HUDEP-2 (cell line): ENCODE measurements at regions not wholly inside any gene's neighbourhood (a gene's known extent, or its start where the extent isn't known, plus 50 kb on each side); places are given as distances from the start of the nearest gene placed in this dataset.

Experiments used
- DNase-seq, 76 experiments: peaks; one replicate each; lab custom pipeline; 2025; ENCODE audit not compliant: unreplicated experiment in 76 of 76; lab: John Stamatoyannopoulos, UW

DNA sequence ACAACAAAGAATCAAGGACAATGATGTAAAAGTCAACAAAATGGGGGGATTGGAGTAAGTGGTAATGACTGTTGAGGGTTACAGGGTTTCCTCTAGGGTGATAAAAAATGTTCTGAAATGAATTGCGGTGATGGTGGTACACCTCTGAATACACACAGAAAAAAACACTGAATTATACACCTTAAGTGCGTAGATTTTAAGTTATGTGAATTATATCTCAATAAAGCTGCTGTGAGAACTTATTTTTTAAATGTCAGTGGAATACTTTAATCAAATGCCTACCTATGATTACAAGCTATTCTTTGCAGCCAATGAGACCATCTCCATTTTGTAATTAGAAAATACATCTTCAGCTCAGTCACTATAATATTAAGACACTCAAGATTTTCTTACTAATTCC, 53.5 kb downstream of the ZNF608 start:
- DNase-seq = no peak

DNA sequence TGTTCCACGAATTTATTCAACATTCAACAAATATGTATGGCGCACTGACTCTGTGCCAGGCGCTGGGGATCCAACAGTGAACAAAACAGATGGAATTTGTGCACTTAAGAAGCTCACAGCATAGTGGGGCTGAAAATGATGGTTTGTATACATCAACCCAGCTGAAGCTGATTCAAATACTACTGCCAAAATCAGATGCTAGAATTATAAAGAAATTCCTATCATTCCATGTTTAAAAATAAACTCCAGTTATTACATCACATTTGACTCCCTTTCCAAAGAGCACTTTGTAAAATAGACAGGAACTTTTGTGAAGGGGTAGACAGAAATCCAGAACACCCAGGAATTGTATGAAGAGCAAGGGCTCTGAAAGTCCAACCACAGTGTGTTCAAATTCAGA, 54.1 kb downstream of the ZNF608 start:
- no peak for DNase-seq

DNA sequence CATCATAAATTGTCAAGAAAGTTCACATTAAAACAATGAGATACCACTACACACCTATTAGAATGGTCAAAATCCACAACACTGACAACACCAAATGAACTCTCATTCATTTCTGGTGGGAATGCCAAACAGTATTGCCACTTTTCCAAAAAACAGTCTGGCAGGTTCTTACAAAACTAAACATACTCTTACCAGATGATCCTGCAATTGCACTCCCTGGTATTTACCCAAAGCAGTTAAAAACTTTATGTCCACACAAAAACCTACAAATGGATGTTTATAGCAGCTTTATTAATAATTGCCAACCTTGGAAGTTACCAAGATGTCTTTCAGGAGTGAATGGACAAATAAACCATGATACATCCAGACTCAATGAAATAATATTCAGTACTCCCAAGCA, 56.8 kb downstream of the ZNF608 start:
- no peak for DNase-seq

DNA sequence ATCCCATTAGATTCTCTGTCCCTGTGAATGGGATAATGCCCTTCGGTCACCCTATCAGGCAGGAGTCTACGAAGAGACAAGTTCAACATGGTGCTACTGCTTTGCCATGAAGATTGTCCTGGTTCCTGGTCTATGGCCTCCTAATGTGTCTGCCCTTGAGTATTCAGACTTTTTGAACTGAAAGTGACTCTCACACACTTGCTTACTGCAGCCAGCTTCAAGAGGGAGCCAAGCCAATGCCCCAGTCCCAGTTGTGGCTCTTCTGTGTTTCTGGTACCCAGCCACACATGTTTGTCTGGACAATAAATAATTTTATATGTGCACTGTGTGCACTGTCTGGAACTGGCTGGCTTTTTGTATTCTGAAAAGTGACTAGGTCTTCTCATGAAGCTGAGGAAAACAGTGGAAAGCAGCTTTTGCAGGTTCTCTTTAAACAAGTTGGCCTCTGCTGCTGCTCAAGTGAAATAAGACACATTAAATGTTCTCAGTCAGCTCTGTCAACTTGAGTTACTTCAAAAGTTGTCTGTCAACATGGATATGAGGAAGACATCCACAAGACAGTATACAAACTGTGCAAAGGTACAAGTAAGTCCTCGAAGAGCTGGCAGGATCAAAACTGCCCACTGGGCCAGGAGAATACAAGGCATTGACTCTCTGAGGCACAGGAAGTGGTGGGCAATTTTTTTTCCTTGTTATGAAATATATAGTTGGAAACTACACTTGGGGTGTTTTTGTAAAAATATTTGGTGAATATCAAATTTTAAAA, 60.0 kb downstream of the ZNF608 start:
- DNase-seq = no peak

DNA sequence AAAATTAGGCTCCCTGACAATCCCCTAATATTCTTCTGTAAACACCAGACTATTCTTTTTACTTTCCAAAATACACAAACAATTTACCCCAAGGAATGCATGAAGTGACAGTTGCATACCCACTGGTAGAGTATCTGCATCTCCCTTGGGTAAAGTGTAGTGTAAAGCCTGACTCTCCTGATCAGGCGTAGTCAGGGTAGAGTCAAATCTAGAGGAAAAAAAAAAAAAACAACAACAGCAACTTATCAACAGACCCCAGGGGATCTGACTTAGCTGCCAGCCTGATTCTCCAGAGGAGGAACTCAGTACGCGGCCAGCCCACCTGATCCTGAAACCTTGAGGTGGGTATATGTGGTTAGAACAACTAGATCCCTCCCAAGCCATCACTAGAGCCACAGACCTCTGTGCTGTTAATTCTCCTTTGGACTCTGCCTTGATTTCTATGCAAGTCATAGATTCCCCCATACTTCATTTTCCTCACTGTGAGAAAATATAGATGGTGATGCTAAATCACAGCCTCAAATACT, 61.0 kb downstream of the ZNF608 start:
- DNase-seq = no peak

DNA sequence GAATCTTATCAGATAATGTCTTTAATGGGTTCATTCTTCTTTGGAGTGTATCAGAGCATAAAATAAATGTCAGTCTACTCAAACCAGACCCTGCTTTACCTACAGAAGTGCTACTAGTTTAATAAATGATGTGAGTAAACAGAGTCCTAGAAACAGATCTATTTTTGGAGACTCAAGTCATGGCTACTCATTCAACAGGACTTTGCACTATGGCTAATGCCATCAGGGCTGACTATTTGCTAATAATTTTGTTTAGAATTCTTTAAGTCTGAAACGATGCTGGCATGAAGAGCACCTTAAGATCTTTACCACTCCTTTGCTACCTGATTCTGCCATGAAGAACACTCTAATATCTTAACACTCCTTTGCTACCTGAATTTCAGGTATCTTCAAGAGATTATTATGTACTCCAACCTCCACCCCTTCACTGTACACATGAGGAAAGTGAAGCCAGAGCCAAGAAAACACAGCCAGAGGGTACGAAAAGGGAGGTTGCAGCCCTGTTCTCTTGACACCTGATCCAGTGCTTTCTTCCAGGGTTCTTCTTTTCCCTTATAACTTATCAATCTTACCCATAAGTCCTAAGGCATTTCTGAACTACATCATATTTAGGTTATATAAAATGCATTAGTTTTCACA, 62.4 kb downstream of the ZNF608 start:
- no peak for DNase-seq

DNA sequence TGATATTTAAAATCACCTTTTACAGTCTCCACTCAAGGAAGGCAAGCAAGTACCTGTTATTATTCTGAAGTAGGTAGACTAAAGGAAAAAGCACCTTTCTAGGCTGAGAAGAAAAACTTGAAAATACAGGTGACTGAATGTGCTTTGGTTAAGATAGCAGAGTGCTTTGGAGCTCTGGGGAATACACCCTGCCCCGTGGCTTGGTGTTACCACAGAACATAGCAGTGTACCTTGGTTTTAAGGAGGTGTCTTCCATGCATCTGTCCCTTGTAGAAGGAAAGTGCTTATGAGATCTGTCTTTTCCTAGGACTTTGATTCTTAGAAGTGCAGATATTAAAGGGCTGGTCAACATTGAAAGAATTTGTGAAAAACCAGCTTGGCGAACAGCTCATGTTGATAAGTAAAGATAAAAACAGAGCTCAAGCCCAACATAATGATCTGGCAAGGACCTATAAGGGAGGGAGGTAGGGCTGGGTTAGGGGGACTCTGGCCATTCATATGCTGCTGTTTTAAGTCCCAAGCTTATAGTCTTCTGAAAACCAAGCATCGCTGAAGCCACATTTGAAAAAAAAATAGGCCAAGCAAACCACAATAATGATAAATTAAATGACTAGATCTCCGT, 66.8 kb downstream of the ZNF608 start:
- peak in 5 of 76 experiments; percentile 5 to 35 (median 27) for DNase-seq

DNA sequence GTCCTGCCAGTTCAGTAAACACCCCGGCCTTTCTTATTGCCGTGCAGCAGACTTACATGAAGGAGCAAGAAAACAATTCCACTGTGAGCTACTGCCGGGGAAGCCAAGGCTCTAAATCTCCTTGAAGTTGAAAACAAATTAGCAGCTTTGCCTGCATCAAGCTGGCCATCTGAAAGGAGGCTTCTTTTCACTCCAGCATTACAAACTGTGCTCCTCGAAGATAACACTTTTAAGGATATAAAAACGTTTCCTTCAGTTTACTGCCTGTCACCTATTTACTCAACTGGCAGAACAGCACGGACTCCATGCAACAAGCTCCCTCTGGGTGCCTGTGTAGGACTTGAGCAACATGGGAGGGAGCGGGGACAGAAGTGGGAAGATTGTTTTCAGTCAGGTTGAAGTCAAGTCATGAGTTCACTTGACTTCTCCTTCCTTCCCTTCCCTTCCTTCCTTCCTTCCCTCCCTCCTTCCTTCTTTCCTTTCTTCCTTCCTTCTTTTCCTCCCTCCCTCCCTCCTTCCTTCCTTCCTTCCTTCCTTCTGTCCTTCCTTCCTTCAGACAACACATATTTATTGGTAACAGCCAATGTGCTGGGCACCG, 67.4 kb downstream of the ZNF608 start:
- no peak for DNase-seq

DNA sequence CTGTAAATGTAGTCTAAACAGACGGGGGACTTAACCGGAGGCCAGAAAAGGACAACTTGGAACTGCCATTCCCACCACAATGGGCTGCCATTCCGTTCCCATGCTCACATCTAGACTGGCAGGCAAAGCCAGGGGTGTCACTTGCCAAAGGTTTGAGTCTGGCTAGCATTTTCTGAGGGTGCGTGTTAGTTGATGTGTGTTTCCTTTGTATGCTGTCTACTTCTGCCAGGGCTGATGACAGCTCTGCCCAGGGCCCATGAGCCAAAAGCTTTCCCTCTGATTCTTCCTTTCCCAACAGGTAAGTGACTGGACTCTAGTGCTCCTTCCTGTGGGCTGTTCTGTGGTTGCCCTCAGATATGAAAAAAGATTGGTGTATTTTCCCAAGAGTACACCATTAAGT, 68.0 kb downstream of the ZNF608 start:
- DNase-seq = no peak

DNA sequence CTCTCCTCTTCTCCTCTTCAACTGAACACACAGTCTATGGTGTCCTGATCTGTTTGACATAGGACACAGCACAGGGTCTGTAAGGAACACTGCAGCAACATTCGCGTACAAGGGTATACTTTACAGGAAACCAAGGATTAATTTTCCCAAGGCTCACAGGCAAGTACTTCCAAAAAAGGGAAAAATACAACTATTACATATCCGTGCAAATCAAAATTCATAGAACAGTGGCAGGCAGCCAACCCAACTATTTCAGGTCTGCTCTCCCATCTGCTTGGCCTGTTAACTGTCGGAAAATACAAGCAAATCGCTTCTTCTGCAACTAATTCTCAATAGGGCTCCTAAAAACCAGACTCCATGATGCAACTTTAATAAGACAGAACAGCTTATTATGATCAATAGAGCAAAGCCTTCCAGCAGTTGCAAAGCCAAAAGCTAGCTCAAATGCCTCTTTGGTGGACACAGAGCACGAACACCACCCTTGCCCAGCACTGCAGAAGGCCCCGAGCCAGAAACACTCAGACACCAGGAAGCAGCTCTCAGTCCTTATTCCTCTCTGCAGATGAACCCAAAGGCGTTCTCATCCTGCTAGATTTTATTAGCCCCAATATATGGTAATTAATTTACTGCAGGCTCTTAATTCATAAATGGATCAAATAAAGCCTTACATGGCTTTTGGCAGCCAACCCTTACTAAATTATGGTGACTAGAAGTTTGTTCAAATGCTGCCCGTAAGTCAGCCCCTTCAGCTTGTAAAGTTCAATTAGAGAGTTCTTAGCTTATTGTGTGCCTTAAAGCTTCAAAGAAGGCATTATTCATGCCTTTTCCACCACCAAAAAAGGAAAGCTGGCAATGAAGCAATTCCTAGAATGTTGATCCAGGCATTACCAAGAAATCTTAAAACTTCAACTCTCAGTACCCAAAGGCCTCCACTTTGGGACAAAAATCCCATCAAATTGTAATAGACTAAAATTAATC, 68.8 kb downstream of the ZNF608 start:
- DNase-seq = no peak

DNA sequence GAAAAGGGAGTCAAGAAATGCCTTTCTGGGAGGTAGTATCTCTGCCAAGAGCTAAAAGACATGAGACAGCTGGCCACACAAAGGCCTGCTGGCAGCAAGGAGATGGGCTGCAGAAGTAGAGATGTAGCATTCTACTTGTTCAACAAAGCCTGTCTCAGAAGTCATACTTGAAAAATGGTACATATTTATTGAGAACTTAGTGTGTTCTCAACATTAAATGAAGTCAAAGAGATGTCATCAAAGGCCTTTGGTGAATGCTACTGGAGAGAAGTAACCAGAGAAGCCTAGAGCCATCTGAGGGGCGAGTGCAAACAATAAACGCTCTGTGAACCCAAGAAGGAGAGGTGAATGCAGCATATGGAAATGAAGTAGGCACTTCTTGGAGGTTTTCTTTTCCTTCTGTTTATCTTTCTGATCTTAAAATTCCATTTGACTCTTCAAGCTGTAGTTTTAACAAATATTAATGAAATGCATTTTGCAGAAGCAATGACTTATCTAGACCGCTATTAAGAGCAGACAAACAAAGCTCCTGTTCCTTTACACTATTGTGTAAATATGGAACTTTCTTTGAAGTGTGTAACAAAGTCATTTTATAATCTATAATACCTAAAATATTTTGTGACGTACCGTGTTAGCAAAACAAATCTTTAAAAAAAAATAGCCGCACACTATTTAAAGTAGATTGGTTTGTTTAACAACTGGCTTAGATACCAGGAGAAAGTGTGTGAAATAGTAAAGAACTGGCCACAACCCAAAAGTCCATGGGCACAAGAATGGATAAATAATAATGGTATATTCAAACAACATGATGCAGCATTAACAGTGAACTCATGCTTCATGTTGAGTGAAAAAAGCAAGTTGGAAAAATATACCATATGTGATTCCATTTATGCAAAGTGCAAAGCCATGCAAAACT, 70.2 kb downstream of the ZNF608 start:
- no peak for DNase-seq

DNA sequence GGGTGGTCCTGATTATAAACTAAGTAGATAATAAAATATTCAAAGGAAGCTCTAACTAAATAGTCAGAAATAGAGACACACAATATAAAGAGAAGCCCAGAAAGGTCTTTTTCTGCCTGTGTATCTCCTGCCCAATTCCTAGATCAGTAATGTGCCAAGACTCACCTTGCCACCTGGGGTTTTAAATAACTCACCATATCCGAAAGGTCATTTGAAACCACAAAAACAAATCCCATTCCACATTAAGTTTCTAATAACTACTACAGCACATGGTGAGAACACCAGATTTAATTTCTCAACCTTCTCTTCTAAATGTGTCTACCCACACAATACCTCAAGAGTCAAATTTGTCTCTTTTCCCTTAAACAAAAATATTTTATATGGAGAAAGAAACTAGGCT, 75.2 kb downstream of the ZNF608 start:
- no peak for DNase-seq

DNA sequence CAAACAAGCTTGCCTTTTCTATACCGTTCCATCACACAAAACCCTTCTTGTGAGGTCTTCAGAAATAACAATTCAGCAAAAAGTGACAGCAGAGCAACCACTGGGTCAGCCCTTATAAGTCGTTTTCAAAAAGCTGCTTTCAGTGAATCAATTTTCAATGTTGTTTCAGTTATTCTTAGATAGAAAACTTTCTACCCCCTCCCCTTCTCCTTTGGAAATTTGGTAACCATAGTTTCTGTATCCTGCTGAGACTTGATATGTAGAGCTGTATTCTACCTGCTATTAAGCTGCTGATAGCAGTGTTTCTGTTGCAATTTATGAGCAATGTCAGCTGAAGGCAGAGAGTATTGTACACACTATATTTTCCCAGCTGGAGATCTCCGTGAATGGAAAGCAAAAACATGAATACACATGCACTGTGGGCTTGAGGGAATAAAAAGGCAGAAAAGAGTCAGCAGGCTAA, 75.7 kb downstream of the ZNF608 start:
- no peak for DNase-seq

DNA sequence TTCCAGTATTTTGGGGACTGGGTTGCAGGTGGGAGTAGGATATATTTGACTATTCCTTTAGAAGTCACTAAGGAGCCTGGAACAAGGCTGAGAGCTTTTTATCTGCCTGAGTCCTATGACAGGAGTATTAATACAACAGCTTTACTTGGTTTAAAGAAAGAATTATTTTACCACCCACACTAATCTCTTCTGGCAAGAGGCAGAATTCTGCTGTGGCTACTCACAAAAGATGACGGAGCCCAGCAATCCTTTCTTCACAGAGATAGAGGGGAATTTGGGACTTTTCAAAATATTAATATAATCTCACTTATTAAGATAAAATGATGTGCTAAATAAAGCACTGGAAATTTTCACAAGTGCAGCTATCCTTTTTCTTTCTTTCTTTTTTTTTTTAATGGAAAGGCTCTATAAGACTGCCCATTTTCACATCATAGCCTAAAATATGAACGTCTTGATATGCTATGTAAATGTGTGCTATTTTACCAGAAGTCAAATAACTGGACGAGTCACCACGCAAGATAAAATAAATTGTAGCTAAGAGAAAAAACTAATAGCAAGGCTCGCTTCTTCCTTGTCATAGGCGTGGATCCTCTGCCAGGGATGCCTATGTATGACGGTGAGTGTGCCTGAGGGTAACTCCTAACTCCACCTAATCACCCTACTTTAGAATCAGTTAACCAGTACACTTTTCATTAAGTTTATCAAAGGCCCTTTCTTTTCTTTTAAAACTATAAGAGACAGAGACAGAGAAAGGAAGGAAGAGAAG, 76.3 kb downstream of the ZNF608 start:
- no peak for DNase-seq

DNA sequence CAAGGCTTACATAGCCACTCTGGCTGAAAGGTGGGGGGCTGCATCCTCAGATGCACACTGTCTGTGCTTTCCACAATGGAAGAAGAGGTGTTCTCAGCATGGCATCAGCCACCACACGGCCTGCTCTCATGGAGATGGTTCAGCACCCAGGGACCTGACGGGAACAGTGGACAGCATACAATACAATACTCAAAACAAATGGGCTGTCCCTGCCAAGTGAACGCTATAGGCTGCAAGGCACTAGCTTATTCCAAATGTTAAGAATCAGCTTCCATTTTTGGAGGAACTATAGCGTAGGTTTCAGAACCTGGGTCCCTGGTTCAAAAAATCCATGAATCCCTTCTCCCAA, 77.2 kb downstream of the ZNF608 start:
- no peak for DNase-seq

DNA sequence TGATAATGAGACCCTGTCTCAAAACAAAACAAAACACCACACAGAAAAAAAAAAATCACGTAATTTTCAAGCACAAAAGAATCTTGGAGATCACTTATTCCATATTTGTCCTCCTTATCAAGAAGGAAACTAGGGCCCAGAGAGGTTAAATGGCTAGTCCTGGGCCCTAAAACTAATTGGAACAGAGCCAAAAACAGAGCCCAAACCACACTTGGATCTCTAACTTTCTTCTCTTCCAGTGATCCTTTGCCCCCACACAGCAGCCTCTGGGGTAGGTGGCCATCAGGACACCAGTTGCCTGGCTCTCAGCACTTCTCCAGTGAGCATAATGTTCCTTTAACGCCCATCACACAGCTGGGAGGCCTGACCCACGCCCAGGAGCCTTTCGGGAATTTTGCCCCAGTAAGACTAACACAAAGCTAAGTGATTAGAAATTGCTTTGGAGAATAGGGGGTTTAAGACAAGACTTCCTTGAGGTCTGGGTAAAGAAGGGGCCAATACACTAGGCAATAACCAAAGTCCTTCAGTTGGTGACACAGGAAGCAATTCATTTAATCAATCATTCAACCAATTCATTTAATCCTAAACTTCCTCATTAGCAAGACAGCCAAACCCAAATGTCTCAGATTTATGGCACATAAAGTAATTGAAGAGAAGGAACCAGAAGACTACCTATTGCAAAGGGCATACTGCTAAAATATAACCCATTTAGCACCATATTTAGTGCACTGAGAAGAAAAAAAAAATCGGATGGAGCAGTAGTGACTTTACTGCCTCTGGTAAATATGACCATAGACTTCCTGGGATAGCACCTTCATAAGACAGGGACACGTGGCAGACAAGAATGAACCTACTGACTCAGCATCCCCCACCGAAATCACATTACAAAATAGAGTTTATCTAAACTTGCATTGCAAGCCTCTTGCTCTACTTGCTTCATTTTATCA, 77.8 kb downstream of the ZNF608 start:
- no peak for DNase-seq

DNA sequence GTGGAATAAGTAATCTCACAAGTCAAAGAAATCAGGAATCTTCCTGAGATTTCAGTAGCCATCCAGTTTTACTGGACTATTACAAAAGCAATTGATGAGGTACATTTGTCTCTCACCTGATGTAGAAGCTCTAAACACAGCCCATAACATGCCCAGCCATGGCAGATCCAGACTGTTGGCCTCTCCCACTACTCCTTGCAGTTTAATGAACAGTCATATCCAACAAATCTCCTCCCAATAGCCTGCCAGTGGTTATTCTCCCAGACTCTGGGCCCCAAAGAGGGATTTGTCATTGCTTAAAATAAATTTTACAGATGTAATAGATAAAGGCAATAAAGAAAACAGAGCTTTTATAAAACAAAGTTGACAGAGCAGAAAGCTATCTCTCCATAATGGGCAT, 80.8 kb downstream of the ZNF608 start:
- DNase-seq = no peak
